Uterus (tissue), 2 donors: ENCODE measurements at regions not wholly inside any gene's neighbourhood (a gene's known extent, or its start where the extent isn't known, plus 50 kb on each side); places are given as distances from the start of the nearest gene placed in this dataset.

Experiments
- CTCF ChIP-seq, 4 experiments: fragments of 200-600 bp in 2 of 4; fragments of 450-650 bp in 2 of 4; sonication (generic) in 2 of 4; IDR thresholded peaks; one replicate each; pipeline ENCODE4 v1.5.1; 2016 to 2019; ENCODE audit warnings: antibody characterized with exemption in 4 of 4, mild to moderate bottlenecking in 2 of 4, moderate library complexity in 1 of 4
- POLR2A ChIP-seq, 2 donors: fragments of 450-650 bp; IDR thresholded peaks; one replicate each; pipeline ENCODE4 v1.6.1; 2016; ENCODE audit warnings: antibody characterized with exemption in 2 of 2, mild to moderate bottlenecking in 1 of 2, moderate library complexity in 1 of 2

GRCh38 chr3:147034359-147034758, 372.0 kb downstream of the ZIC4 start:
- TF ChIP-seq POLR2A (IDR thresholded peaks at IDR 0.05) (no peak), CTCF (IDR thresholded peaks at IDR 0.05) (no peak)
